ENCODE measurements at regions not wholly inside any gene's neighbourhood (a gene's known extent, or its start where the extent isn't known, plus 50 kb on each side); places are given as distances from the start of the nearest gene placed in this dataset.

DNA sequence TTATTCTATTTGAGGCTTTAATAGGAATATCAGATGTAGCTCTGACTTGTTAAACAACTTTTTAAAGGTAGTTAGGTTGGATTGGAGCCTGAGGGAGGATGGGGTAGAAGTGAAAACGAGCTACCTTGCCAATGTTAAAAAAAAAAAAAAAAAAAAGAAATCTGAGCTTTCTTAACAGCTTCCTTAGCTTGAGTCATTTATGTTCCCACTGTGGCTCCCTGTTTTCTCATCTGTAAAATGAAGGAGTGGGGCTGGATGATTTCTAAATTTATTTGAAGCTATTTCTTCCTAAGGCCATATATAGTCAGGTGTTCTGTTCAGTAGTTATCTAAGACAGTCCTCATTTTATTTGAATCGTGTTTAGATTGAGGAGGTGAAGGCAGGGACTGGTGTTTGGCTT is 105.7 kb downstream of the EDEM1 start:
- no peaks in the 10 kb centered on the region for H3K79me2 ChIP-seq (ENCODE audit: insufficient read depth, low read length)
- TF ChIP-seq IRF2 (CRISPR knock-in tag; IDR thresholded peaks at IDR 0.05) (no peak), HBP1 (CRISPR knock-in tag; IDR thresholded peaks at IDR 0.05; ENCODE audit: low read depth) (no peak), SNAI1 (CRISPR knock-in tag; IDR thresholded peaks at IDR 0.05; ENCODE audit: borderline replicate concordance) (no peak), CBX2 (IDR thresholded peaks at IDR 0.05; ENCODE audit: low read depth, low read length) (no peak), CBX2 (CRISPR knock-in tag; IDR thresholded peaks at IDR 0.05; ENCODE audit: low read depth) (no peak), DMAP1 (CRISPR knock-in tag; IDR thresholded peaks at IDR 0.05) (no peak), NR2C2 (CRISPR knock-in tag; IDR thresholded peaks at IDR 0.05; ENCODE audit: borderline replicate concordance) (no peak), KLF11 (CRISPR knock-in tag; IDR thresholded peaks at IDR 0.05) (no peak)
- H3K9ac ChIP-seq (ENCODE audit: insufficient read depth, low read depth, low read length): no peak overlapping the region
- intact Hi-C loops (cut with micrococcal nuclease; ENCODE audit: unreplicated experiment) (no loop called here), in situ Hi-C loops (cut with HindIII; ENCODE audit: extremely low pct_ligation_motif_present, low pct_unique_long_range_greater_than_20kb) (no loop called here)
- BruUV-seq (replicated peaks): no TSS peak
- no peaks in the 10 kb centered on the region for H4K20me1 ChIP-seq (ENCODE audit: insufficient read depth, low read length)
- H3K4me2 ChIP-seq (ENCODE audit: low read depth, low read length): no peak overlapping the region
- POLR2A ChIA-PET: no interaction called here
- no peak overlapping the region for H3K4me3 ChIP-seq (replicated peaks in 1 of 3; ENCODE audit: insufficient read depth in 1 of 3, low read depth in 2 of 3, low read length in 3 of 3)
- FAIRE-seq (no peak), DNase-seq (ENCODE audit: low spot score) (no peak), ATAC-seq (no peak)
- CTCF ChIA-PET (ENCODE audit: low intra/inter-chr PET ratio, low total read pairs): no interaction called here
- no peaks in the 10 kb centered on the region for H3K36me3 ChIP-seq (replicated peaks in 1 of 2; ENCODE audit: control insufficient read depth in 1 of 2, insufficient read depth in 2 of 2, low read length in 2 of 2)
- no peak overlapping the region for H2AFZ ChIP-seq (ENCODE audit: low read length)
- H3K27ac ChIP-seq (ENCODE audit: extremely low read length, insufficient read depth, low read length): no peak overlapping the region
- WGBS (ENCODE audit: low lambda C conversion rate): 0% methylated on average over 2 of the region's 2 CpGs
- no peaks in the 10 kb centered on the region for H3K27me3 ChIP-seq (ENCODE audit: control insufficient read depth in 1 of 2, insufficient read depth in 2 of 2, low read length in 2 of 2)
- H3K9me3 ChIP-seq (ENCODE audit: low read length): no peaks in the 10 kb centered on the region
- no peaks in the 10 kb centered on the region for H3K4me1 ChIP-seq (ENCODE audit: insufficient read depth, low read length)

DNA sequence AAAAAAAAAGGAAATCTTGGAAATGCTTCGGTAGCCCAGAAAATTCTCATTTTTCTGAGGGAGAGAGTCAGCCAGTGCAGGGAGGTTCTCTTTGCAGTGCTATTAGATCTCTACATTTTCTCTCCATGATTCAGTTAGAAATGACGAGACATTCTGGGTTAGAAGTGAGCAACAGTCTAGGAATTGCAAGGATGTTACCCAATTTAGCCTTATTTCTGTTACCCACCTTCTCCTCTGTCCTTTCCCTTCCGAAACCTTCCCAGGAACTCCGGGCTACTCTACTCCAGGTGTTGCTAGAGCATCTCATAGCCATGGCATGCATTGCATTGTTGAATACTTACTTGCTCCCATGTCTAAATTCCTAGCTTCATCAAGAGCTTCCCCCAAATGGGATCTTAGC is 106.8 kb downstream of the EDEM1 start:
- H4K20me1 ChIP-seq (ENCODE audit: insufficient read depth, low read length): no peaks in the 10 kb centered on the region
- no peak overlapping the region for H3K4me2 ChIP-seq (ENCODE audit: low read depth, low read length)
- DNase-seq (ENCODE audit: low spot score) (no peak), ATAC-seq (no peak), FAIRE-seq (no peak)
- 21% methylated on average over 4 of the region's 4 CpGs for WGBS (ENCODE audit: low lambda C conversion rate)
- TF ChIP-seq NR2C2 (CRISPR knock-in tag; IDR thresholded peaks at IDR 0.05; ENCODE audit: borderline replicate concordance): no peak
- no peak for TF ChIP-seq HMG20B (CRISPR knock-in tag; conservative IDR thresholded peaks at IDR 0.05)
- no peak for TF ChIP-seq SIN3B (IDR thresholded peaks at IDR 0.05; ENCODE audit: low read length)
- TF ChIP-seq NBN (conservative IDR thresholded peaks at IDR 0.05): no peak
- no peak for TF ChIP-seq SRSF4 (IDR thresholded peaks at IDR 0.05; ENCODE audit: low read depth, low read length, poor library complexity, severe bottlenecking)
- TF ChIP-seq SIX4 (CRISPR knock-in tag; IDR thresholded peaks at IDR 0.05): no peak
- no peak overlapping the region for H2AFZ ChIP-seq (ENCODE audit: low read length)
- no peak overlapping the region for H3K27ac ChIP-seq (ENCODE audit: extremely low read length, insufficient read depth, low read length)
- H3K4me1 ChIP-seq (ENCODE audit: insufficient read depth, low read length): no peaks in the 10 kb centered on the region
- H3K27me3 ChIP-seq (ENCODE audit: control insufficient read depth in 1 of 2, insufficient read depth in 2 of 2, low read length in 2 of 2): no peaks in the 10 kb centered on the region
- no peaks in the 10 kb centered on the region for H3K9me3 ChIP-seq (ENCODE audit: low read length)
- ChIA-PET POLR2A (no interaction called here), CTCF (ENCODE audit: low intra/inter-chr PET ratio, low total read pairs) (no interaction called here)
- in situ Hi-C loops (cut with HindIII; ENCODE audit: extremely low pct_ligation_motif_present, low pct_unique_long_range_greater_than_20kb) (no loop called here), intact Hi-C loops (cut with micrococcal nuclease; ENCODE audit: unreplicated experiment) (no loop called here)
- no peak overlapping the region for H3K9ac ChIP-seq (ENCODE audit: insufficient read depth, low read depth, low read length)
- BruUV-seq (replicated peaks): no TSS peak
- no peaks in the 10 kb centered on the region for H3K79me2 ChIP-seq (ENCODE audit: insufficient read depth, low read length)
- H3K4me3 ChIP-seq (replicated peaks in 1 of 3; ENCODE audit: insufficient read depth in 1 of 3, low read depth in 2 of 3, low read length in 3 of 3): no peak overlapping the region
- H3K36me3 ChIP-seq (replicated peaks in 1 of 2; ENCODE audit: control insufficient read depth in 1 of 2, insufficient read depth in 2 of 2, low read length in 2 of 2): no peaks in the 10 kb centered on the region
